Endodermal cell (in vitro differentiated cells): ENCODE measurements at regions not wholly inside any gene's neighbourhood (a gene's known extent, or its start where the extent isn't known, plus 50 kb on each side); places are given as distances from the start of the nearest gene placed in this dataset.

Source experiments
- DNase-seq: peaks from one replicate; pipeline ENCODE4 v3.0.0-alpha.2; 2017
- H3K27ac ChIP-seq: 2 replicates; pipeline ENCODE4 v1.5.1; 2013; ENCODE audit warnings: mild to moderate bottlenecking, low read depth, low read length, moderate library complexity
- H3K27me3 ChIP-seq: 2 replicates; pipeline ENCODE4 v1.6.1; 2013; ENCODE audit warnings: mild to moderate bottlenecking, low read length, moderate library complexity; ENCODE audit not compliant: insufficient read depth, control insufficient read depth, poor library complexity, severe bottlenecking
- H3K36me3 ChIP-seq: 2 replicates; pipeline ENCODE4 v1.7.0; 2013; ENCODE audit warnings: mild to moderate bottlenecking, low read length, moderate library complexity; ENCODE audit not compliant: control insufficient read depth, insufficient read depth
- H3K4me1 ChIP-seq: one replicate; pipeline ENCODE4 v1.7.0; 2013; ENCODE audit warnings: low read length; ENCODE audit not compliant: control insufficient read depth, insufficient read depth
- H3K4me3 ChIP-seq: 2 replicates; pipeline ENCODE4 v1.5.1; 2013; ENCODE audit warnings: mild to moderate bottlenecking, low read length, moderate library complexity
- H3K9ac ChIP-seq: 2 replicates; pipeline ENCODE4 v1.6.1; 2013; ENCODE audit warnings: mild to moderate bottlenecking, low read length, moderate library complexity; ENCODE audit not compliant: poor library complexity, severe bottlenecking; ENCODE audit errors: extremely low read depth
- H3K9me3 ChIP-seq: 2 replicates; pipeline ENCODE4 v1.6.1; 2013; ENCODE audit warnings: mild to moderate bottlenecking, low read length, moderate library complexity; ENCODE audit not compliant: control insufficient read depth
- H3K27ac Mint-ChIP-seq: 2 replicates; pipeline ENCODE4 v1.8.0; 2020; ENCODE audit warnings: mixed read lengths
- H3K27me3 Mint-ChIP-seq: 2 replicates; pipeline ENCODE4 v1.8.0; 2021; ENCODE audit warnings: mild to moderate bottlenecking, mixed read lengths; ENCODE audit not compliant: insufficient read depth
- H3K36me3 Mint-ChIP-seq: 2 replicates; pipeline ENCODE4 v1.8.0; 2020; ENCODE audit warnings: low read depth, mixed read lengths
- H3K4me1 Mint-ChIP-seq: 2 replicates; pipeline ENCODE4 v1.8.0; 2020; ENCODE audit warnings: mixed read lengths
- H3K4me3 Mint-ChIP-seq: 2 replicates; pipeline ENCODE4 v1.8.0; 2020; ENCODE audit warnings: mild to moderate bottlenecking, moderate library complexity, mixed read lengths
- H3K9me3 Mint-ChIP-seq: 2 replicates; pipeline ENCODE4 v1.8.0; 2020; ENCODE audit warnings: mild to moderate bottlenecking, mixed read lengths
- WGBS, 2 experiments: methylation state at CpG; one replicate each; pipeline versions ENCODE4 v1.1.5 to v1.1.7; 2013; ENCODE audit warnings: missing lambda C conversion rate in 2 of 2, mixed read lengths in 1 of 2; ENCODE audit not compliant: insufficient coverage in 1 of 2, insufficient read length in 1 of 2; 5-methylcytosine and 5-hydroxymethylcytosine counted together
- TF ChIP-seq, protein P1 (sequence below): fragments of 200-600 bp; sonication (generic); conservative IDR thresholded peaks from 2 replicates; pipeline ENCODE4 v1.5.0; 2021; ENCODE audit warnings: antibody characterized with exemption, mild to moderate bottlenecking

DNA sequence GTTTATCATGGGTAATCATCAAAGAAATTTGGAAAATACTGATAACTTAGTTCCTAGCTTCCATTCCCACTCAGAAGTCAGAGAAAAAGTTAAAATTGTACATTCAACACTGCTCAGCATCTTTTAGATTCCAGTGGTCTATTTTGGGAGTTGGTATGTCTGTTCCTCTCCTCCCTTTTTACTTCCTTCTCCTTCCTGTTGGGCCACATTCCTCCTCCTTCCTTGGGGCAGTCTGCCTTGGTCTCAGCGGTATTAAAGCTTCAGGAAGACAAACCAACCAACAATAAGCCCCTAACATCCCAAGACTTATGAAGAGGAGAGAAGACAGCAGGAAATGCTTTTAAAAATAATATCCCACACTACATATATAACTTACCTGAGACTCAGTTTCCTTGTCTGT lies 49.9 kb upstream of the SSBP2 start:
- H3K9me3 Mint-ChIP-seq = no peaks in the 10 kb centered on the region
- WGBS, 2 experiments = 83% methylated on average over 1 of the region's 1 CpG; no CpG with 5 or more reads in 1 of the 2 experiments
- H3K27ac Mint-ChIP-seq = no peak overlapping the region
- Histone ChIP-seq H3K4me3 (no peak overlapping the region), H3K27ac (no peak overlapping the region), H3K9ac (no peak overlapping the region), H3K9me3 (no peaks in the 10 kb centered on the region), H3K36me3 (no peaks in the 10 kb centered on the region), H3K4me1 (no peaks in the 10 kb centered on the region), H3K27me3 (no peaks in the 10 kb centered on the region)
- no peaks in the 10 kb centered on the region for H3K4me1 Mint-ChIP-seq
- H3K4me3 Mint-ChIP-seq = no peak overlapping the region
- no peaks in the 10 kb centered on the region for H3K36me3 Mint-ChIP-seq
- H3K27me3 Mint-ChIP-seq = no peaks in the 10 kb centered on the region
- DNase-seq = no peak
- TF ChIP-seq, protein P1, sequence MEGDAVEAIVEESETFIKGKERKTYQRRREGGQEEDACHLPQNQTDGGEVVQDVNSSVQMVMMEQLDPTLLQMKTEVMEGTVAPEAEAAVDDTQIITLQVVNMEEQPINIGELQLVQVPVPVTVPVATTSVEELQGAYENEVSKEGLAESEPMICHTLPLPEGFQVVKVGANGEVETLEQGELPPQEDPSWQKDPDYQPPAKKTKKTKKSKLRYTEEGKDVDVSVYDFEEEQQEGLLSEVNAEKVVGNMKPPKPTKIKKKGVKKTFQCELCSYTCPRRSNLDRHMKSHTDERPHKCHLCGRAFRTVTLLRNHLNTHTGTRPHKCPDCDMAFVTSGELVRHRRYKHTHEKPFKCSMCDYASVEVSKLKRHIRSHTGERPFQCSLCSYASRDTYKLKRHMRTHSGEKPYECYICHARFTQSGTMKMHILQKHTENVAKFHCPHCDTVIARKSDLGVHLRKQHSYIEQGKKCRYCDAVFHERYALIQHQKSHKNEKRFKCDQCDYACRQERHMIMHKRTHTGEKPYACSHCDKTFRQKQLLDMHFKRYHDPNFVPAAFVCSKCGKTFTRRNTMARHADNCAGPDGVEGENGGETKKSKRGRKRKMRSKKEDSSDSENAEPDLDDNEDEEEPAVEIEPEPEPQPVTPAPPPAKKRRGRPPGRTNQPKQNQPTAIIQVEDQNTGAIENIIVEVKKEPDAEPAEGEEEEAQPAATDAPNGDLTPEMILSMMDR = no peak
